ENCODE measurements at regions not wholly inside any gene's neighbourhood (a gene's known extent, or its start where the extent isn't known, plus 50 kb on each side); places are given as distances from the start of the nearest gene placed in this dataset.

DNA sequence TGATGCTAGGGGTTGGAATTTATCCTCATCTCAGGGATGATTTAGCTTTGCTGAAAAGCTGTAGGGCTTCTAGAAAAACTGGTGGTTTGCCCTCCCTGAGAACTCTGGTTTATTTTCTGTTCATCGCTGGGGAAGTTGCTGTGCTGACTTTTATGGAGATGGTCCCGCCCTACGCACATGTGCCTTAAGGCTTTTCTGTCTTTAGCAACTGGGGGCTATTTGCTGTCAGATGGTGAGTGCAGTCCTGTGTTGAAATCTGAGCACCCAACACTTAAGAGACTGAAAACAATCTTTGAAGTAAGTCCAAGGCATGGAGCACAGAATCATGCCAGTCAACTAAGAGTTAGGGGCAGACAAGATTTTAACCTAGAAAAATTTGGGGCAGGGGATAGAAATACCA lies 2148.4 kb upstream of the CELF4 start:
- WGBS: 92% methylated on average over 3 of the region's 3 CpGs
- Histone ChIP-seq H3K36me3 (ENCODE audit: insufficient read depth, low read length) (no peaks in the 10 kb centered on the region), H3K4me3 (ENCODE audit: low read length) (no peak overlapping the region)

DNA sequence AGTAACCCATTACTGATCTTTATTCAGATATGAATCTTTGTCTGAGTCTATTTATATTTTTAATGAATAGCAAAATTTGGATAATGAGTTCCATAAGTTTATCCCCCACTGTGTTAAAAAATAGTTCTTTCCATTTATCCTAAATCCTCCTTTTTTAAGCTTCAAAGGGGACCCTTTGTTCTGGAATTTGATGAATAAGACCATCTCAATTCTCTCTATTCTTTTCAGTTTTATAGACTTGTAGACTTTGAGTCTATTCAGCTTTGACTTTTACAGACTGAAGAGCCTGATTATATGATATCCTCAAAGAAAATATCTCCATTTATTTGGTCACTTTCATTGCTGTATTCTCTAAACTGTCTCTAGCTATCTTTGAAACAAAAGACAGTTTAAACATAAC lies 2146.1 kb upstream of the CELF4 start:
- Histone ChIP-seq H3K4me3 (ENCODE audit: low read length) (no peak overlapping the region), H3K27me3 (ENCODE audit: insufficient read depth, low read length) (no peaks in the 10 kb centered on the region), H3K9ac (ENCODE audit: low read depth, low read length) (no peak overlapping the region), H3K4me1 (ENCODE audit: insufficient read depth, low read length) (no peaks in the 10 kb centered on the region), H3K9me3 (ENCODE audit: insufficient read depth, low read depth, low read length) (no peaks in the 10 kb centered on the region), H3K36me3 (ENCODE audit: insufficient read depth, low read length) (no peaks in the 10 kb centered on the region), H3K27ac (ENCODE audit: low read depth, low read length) (no peak overlapping the region)

More for the DNA sequence above, 2148.4 kb upstream of the CELF4 start:
- Histone ChIP-seq H3K27ac (ENCODE audit: low read depth, low read length) (no peak overlapping the region), H3K27me3 (ENCODE audit: insufficient read depth, low read length) (no peaks in the 10 kb centered on the region), H3K9ac (ENCODE audit: low read depth, low read length) (no peak overlapping the region), H3K4me1 (ENCODE audit: insufficient read depth, low read length) (no peaks in the 10 kb centered on the region), H3K9me3 (ENCODE audit: insufficient read depth, low read depth, low read length) (no peaks in the 10 kb centered on the region)

DNA sequence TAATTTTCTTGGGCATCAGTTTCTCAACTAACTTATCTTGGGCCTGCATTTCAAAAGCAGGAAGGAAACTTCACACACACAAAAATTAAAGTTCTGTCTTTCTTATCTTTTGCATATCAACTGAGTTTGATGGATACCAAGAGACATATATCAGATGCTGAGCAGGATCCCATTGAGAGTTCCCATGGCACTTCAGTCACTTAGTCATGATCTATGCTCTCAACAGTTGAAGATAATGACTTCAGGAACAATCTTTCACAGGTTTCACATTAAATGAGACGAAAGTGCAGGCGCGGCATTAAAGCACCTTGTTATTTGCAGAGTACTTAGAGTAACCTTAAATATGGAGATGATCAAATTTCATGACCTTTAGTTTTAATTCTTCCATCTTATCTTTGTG lies 2139.8 kb upstream of the CELF4 start:
- H3K27ac ChIP-seq (ENCODE audit: low read depth, low read length): no peak overlapping the region
- H3K9me3 ChIP-seq (ENCODE audit: insufficient read depth, low read depth, low read length): no peaks in the 10 kb centered on the region
- H3K4me3 ChIP-seq (ENCODE audit: low read length): no peak overlapping the region
- H3K9ac ChIP-seq (ENCODE audit: low read depth, low read length): no peak overlapping the region
- H3K36me3 ChIP-seq (ENCODE audit: insufficient read depth, low read length): no peaks in the 10 kb centered on the region
- 0 out of 2 replicates have a peak, but pooled peaks cover 3% of the 10 kb centered on the region for H3K4me1 ChIP-seq (ENCODE audit: insufficient read depth, low read length)
- 97% methylated on average over 3 of the region's 3 CpGs for WGBS
- no peaks in the 10 kb centered on the region for H3K27me3 ChIP-seq (ENCODE audit: insufficient read depth, low read length)

DNA sequence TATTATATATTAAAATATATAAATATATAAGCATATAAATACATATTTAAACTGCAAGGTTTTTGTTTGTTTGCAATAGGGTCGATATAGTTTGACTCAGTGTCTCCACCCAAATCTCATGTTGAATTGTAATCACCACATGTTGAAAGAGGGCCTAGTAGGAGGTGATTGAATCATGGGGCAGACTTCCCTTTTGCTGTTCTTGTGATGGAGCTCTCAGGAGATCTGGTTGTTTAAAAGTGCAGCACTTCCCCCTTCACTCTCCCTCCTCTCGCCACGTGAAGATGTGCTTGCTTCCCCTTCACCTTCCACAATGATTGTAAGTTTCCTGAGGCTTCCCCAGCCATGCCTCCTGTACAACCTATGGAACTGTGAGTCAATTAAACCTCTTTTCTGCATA lies 2137.3 kb upstream of the CELF4 start:
- H3K9ac ChIP-seq (ENCODE audit: low read depth, low read length): no peak overlapping the region
- no peaks in the 10 kb centered on the region for H3K36me3 ChIP-seq (ENCODE audit: insufficient read depth, low read length)
- H3K4me3 ChIP-seq (ENCODE audit: low read length): no peak overlapping the region
- no peak overlapping the region for H3K27ac ChIP-seq (ENCODE audit: low read depth, low read length)
- H3K4me1 ChIP-seq (ENCODE audit: insufficient read depth, low read length): 0 out of 2 replicates have a peak, but pooled peaks cover 3% of the 10 kb centered on the region
- WGBS: 92% methylated on average over 3 of the region's 3 CpGs
- no peaks in the 10 kb centered on the region for H3K9me3 ChIP-seq (ENCODE audit: insufficient read depth, low read depth, low read length)
- no peaks in the 10 kb centered on the region for H3K27me3 ChIP-seq (ENCODE audit: insufficient read depth, low read length)

DNA sequence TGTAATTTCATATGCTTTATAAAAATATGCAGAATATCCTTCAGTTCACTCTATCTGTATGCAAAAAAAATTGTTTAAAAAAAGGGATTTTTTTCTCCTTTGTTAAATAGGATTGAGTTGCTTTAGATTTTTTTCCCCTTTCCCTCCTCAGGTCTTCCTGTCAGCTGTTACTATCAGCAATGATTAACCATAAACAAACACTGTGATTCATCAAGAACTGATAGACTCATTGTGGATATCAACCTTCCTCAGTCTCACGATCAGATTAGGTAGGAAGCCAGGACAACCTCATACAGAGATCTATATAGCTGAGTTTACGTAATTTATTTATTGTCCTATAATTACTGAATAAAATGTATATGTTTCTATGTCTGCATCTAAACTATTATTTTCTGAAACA lies 2136.2 kb upstream of the CELF4 start:
- Histone ChIP-seq H3K4me3 (ENCODE audit: low read length) (no peak overlapping the region), H3K27me3 (ENCODE audit: insufficient read depth, low read length) (no peaks in the 10 kb centered on the region), H3K9ac (ENCODE audit: low read depth, low read length) (no peak overlapping the region), H3K9me3 (ENCODE audit: insufficient read depth, low read depth, low read length) (no peaks in the 10 kb centered on the region), H3K27ac (ENCODE audit: low read depth, low read length) (no peak overlapping the region), H3K36me3 (ENCODE audit: insufficient read depth, low read length) (no peaks in the 10 kb centered on the region), H3K4me1 (ENCODE audit: insufficient read depth, low read length) (0 out of 2 replicates have a peak, but pooled peaks cover 3% of the 10 kb centered on the region)
- 83% methylated on average over 1 of the region's 2 CpGs for WGBS

DNA sequence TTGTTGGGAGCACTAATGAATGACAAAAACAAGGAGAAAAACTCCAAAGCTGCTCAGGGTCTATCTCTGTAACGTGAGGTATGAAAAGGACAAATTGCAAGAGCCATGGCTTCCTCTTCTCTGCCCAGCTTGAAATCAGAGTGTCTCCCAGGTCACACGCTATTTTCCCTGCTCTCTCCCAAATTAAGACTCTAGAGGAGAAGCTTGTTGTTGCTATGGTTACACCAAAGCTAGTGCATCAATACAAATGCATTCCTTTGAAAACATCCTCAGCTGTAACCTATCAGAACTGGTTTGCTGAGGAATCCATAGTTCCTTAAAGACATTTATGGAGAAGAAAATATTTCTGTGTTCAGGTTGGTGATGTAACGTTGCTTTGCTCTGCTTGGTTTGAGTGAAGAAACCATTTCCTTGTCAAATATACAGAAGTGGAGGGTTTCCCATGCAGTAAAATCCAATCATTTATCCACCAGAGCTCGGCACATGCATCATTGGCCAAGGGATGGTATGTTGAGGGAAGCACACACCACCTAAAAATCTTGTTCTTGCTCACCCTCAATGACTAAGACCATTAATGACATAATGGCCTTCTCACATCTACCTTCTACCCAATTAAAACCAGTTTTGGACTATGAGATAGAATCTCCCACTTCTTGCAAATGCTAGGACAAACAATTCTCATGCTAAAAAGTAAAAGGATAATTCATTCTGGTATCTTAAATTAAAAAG lies 2135.6 kb upstream of the CELF4 start:
- Histone ChIP-seq H3K27me3 (ENCODE audit: insufficient read depth, low read length) (no peaks in the 10 kb centered on the region), H3K36me3 (ENCODE audit: insufficient read depth, low read length) (no peaks in the 10 kb centered on the region), H3K4me1 (ENCODE audit: insufficient read depth, low read length) (0 out of 2 replicates have a peak, but pooled peaks cover 3% of the 10 kb centered on the region), H3K9ac (ENCODE audit: low read depth, low read length) (no peak overlapping the region), H3K9me3 (ENCODE audit: insufficient read depth, low read depth, low read length) (no peaks in the 10 kb centered on the region), H3K27ac (ENCODE audit: low read depth, low read length) (no peak overlapping the region), H3K4me3 (ENCODE audit: low read length) (no peak overlapping the region)
- WGBS: 89% methylated on average over 4 of the region's 4 CpGs

DNA sequence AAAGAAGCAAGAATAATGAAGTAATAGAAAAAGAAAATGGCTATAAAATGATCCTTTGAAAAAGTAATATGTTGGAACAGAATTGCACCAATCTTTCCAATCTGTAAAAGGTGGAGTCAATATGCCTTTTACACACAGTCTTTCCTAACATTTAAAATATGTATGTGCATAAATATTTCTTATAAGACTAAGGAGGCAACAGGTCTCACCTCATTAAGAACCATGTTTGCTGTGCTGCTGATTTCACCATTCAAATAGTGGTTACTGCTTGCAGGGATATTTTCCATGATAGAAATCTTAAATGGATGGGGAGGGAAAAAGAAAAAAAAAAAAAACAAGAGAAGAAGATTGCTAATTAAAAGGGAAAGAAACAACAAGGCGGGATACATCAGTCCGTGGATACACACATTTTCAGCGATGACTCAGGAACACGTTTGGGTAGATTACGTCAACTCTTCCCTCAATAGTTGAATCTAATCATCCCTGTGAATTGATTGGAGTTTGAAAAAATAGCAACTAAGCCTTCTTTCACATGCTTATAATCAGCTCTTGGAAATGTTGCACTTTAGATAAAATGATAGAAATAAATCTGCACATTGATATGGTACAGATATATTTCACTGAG lies 2133.9 kb upstream of the CELF4 start:
- Histone ChIP-seq H3K27me3 (ENCODE audit: insufficient read depth, low read length) (no peaks in the 10 kb centered on the region), H3K27ac (ENCODE audit: low read depth, low read length) (no peak overlapping the region), H3K4me1 (ENCODE audit: insufficient read depth, low read length) (peaks cover 11% of the 10 kb centered on the region; the same call in 1 of the 2 replicates), H3K9me3 (ENCODE audit: insufficient read depth, low read depth, low read length) (no peaks in the 10 kb centered on the region), H3K9ac (ENCODE audit: low read depth, low read length) (no peak overlapping the region), H3K36me3 (ENCODE audit: insufficient read depth, low read length) (no peaks in the 10 kb centered on the region), H3K4me3 (ENCODE audit: low read length) (no peak overlapping the region)
- 94% methylated on average over 5 of the region's 5 CpGs for WGBS

DNA sequence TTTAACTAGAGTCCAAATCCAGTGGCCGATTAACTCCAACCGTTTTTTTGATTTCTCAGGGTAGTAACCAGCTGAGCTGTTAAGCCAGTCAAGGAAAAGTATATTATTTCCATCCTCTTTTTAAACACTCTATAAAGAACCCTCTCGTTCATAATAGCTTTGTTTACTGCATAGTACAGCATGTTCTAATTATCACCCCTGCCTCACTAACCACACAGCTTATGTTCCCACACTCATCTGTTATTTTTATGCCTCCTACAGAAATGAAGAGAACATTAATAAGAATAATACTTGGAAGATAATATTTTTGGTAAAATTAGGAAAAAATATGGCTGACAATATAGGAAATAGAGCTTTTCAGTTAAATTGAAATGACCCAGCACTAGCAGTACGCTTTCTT lies 2132.8 kb upstream of the CELF4 start:
- Histone ChIP-seq H3K36me3 (ENCODE audit: insufficient read depth, low read length) (no peaks in the 10 kb centered on the region), H3K9ac (ENCODE audit: low read depth, low read length) (no peak overlapping the region), H3K27ac (ENCODE audit: low read depth, low read length) (no peak overlapping the region), H3K4me1 (ENCODE audit: insufficient read depth, low read length) (peaks cover 20% of the 10 kb centered on the region), H3K4me3 (ENCODE audit: low read length) (no peak overlapping the region), H3K27me3 (ENCODE audit: insufficient read depth, low read length) (no peaks in the 10 kb centered on the region), H3K9me3 (ENCODE audit: insufficient read depth, low read depth, low read length) (no peaks in the 10 kb centered on the region)
- 95% methylated on average over 4 of the region's 4 CpGs for WGBS

DNA sequence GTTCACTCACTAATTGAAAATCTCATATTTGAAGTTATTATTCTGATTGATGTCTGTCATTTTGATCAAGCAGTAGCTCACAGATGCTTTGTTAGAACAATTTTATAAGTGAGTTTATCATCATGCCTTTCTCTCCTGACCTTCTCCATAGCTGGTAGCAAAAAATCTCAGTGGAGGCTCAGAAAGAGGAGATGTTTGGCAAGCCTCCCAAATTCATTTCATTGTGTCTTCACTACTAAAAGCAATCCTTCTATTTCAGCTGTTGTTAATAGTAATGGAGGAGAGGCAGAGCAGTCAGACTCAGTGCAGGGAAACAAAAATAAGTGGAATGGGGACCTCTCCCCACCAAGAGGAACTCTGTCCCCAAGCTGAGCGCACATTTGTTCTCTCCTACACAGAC lies 2127.8 kb upstream of the CELF4 start:
- Histone ChIP-seq H3K36me3 (ENCODE audit: insufficient read depth, low read length) (no peaks in the 10 kb centered on the region), H3K9me3 (ENCODE audit: insufficient read depth, low read depth, low read length) (no peaks in the 10 kb centered on the region), H3K4me1 (ENCODE audit: insufficient read depth, low read length) (peaks cover 36% of the 10 kb centered on the region), H3K4me3 (ENCODE audit: low read length) (no peak overlapping the region), H3K27me3 (ENCODE audit: insufficient read depth, low read length) (no peaks in the 10 kb centered on the region), H3K9ac (ENCODE audit: low read depth, low read length) (no peak overlapping the region), H3K27ac (ENCODE audit: low read depth, low read length) (no peak overlapping the region; the same call in 1 of the 2 replicates)
- 100% methylated on average over 1 of the region's 1 CpG for WGBS

DNA sequence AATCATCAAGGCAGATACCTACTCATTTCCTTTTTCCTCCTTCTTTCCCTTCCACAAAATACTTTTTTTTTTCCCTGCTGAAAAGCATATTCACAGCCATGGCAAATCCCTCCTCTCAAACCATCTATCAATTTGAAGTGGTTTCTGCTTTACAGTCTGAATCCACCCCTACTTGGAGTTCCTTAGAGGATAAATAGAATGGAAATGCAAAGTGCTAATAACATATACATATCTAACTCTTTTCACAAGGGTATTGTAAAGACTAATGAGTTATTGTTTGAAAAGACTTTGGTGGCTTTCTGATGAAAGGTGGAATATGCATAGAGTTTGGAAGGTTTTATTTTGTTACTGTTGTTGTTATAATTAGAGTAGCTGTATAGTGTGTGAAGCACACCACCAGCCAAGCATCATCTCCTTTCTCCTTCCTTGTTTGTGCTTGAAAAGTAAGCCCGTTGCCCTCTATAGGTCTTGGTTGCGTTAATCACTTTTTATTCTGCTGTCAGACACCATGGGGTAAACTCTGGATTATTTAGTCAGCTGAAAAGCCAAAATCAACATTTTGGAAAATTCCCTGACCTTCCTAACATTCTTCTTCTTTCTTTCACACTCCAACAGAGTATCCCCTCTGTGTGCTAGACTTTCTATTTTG lies 2126.9 kb upstream of the CELF4 start:
- Histone ChIP-seq H3K4me3 (ENCODE audit: low read length) (peak overlapping the region; percentile 34; the same call in 1 of the 2 replicates), H3K27me3 (ENCODE audit: insufficient read depth, low read length) (no peaks in the 10 kb centered on the region), H3K27ac (ENCODE audit: low read depth, low read length) (peak overlapping the region; percentile 22; the same call in 1 of the 2 replicates), H3K9me3 (ENCODE audit: insufficient read depth, low read depth, low read length) (no peaks in the 10 kb centered on the region), H3K9ac (ENCODE audit: low read depth, low read length) (no peak overlapping the region), H3K4me1 (ENCODE audit: insufficient read depth, low read length) (peaks cover 36% of the 10 kb centered on the region), H3K36me3 (ENCODE audit: insufficient read depth, low read length) (no peaks in the 10 kb centered on the region)
- 35% methylated on average over 2 of the region's 2 CpGs for WGBS

DNA sequence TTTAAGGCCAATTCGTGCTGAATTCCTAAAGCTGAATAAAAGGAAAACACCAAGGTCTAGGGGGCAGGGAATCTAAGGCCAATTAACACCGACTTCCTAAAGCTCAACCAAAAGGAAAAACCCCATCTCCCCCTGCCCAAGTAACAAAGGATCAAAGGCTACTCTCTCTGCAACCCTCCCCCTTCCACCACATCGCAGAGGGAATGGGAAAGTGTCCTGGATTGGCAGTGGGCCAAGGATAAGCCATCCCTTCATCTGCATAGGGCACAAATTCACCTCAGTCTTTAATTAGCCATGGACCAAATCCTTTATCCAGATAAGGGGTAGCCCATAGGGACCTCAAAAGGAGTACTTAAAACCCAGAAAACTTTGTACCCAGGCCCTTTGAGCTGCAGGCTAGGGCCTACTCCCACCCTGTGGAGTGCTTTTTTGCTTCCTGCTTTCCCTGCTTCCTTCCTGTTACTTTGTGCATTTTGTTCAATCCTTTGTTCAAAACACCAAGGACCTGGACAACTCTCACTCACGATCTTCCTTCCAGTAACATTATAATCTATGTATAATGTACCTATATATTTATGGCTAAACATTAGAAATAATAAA lies 2119.8 kb upstream of the CELF4 start:
- H3K4me3 ChIP-seq (ENCODE audit: low read length): no peak overlapping the region
- no peak overlapping the region for H3K9ac ChIP-seq (ENCODE audit: low read depth, low read length)
- H3K27ac ChIP-seq (ENCODE audit: low read depth, low read length): peak overlapping the region; percentile 34; the same call in 1 of the 2 replicates
- no peaks in the 10 kb centered on the region for H3K9me3 ChIP-seq (ENCODE audit: insufficient read depth, low read depth, low read length)
- no peaks in the 10 kb centered on the region for H3K27me3 ChIP-seq (ENCODE audit: insufficient read depth, low read length)
- 2% methylated on average over 3 of the region's 4 CpGs for WGBS
- H3K36me3 ChIP-seq (ENCODE audit: insufficient read depth, low read length): no peaks in the 10 kb centered on the region
- peaks cover 24% of the 10 kb centered on the region for H3K4me1 ChIP-seq (ENCODE audit: insufficient read depth, low read length)
